ENCODE measurements at regions not wholly inside any gene's neighbourhood (a gene's known extent, or its start where the extent isn't known, plus 50 kb on each side); places are given as distances from the start of the nearest gene placed in this dataset.

DNA sequence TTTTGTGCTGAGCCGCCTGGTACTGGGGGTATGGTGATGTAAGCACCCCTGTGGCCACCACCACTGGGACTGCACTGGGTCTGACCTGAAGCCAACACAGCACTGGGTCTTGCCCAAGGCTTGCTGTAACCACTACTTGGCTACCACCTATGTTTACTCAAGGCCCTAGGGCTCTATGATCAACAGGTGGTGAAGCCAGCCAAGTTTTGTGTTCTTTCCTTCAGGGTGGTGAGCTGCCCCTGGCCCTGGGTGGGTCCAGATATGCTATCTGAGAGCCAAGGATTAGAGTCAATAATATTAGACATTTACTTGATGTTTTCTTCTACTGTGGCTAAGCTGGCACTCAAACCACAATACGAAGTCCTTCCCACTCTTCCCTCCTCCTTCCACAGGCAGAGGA, 55.1 kb upstream of the PAGE4 start:
- DNase-seq (ENCODE audit: low read depth), result no peak
- no peak overlapping the region for H3K4me3 ChIP-seq (ENCODE audit: control insufficient read depth, low read depth, low read length)

DNA sequence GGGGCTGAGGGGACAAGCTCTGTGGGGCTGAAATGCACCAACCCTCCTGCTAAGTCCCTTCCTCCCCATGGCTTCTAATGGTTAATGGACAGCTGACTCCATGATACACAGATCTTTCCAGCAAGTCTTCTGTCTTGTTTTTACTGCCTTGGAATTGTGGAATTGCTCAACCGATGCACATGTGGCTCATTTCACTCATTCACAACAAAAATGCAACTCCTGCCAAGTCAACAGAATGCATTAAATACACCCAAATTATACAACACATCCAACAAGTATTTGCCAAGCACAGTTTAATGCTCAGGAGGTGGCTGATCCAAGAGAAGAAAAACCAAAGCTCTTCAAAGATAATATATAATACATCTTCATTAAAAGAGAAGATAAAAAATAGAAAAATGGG, 61.9 kb upstream of the PAGE4 start:
- TF ChIP-seq CTCF (IDR thresholded peaks at IDR 0.05; ENCODE audit: control insufficient read depth, insufficient read depth, low read depth, low read length, missing control alignments), result no peak
- DNase-seq (ENCODE audit: low read depth), result no peak
- H3K4me3 ChIP-seq (ENCODE audit: control insufficient read depth, low read depth, low read length), result no peak overlapping the region

More for the DNA sequence above, 55.1 kb upstream of the PAGE4 start:
- TF ChIP-seq CTCF (IDR thresholded peaks at IDR 0.05; ENCODE audit: control insufficient read depth, insufficient read depth, low read depth, low read length, missing control alignments), result no peak

- no peak for TF ChIP-seq CTCF (IDR thresholded peaks at IDR 0.05; ENCODE audit: control insufficient read depth, insufficient read depth, low read depth, low read length, missing control alignments)
- H3K4me3 ChIP-seq (ENCODE audit: control insufficient read depth, low read depth, low read length), result no peak overlapping the region
- no peak for DNase-seq (ENCODE audit: low read depth)
Observed at GRCh38 chrX:49762175-49762720, 66.5 kb upstream of the PAGE1 start.

DNA sequence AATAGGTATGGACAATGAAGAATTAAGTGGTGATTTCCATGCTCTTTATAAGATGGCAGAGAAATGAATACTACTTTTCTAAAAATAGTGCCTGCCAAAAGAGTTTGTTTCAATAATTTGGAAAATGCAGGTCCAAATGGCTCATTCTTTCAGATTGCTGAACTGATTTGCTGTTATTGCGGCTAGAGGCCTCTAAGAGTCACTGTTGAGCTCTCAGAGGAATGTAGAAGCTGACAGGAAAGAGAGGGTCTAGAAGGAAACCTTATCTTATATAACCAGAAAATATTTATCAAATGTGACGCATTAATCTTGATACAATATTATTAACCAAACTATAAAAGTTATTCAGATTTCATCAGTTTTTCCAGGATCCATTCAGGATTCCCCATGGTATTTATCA, 65.7 kb upstream of the PAGE1 start:
- DNase-seq (ENCODE audit: low read depth), result no peak

DNA sequence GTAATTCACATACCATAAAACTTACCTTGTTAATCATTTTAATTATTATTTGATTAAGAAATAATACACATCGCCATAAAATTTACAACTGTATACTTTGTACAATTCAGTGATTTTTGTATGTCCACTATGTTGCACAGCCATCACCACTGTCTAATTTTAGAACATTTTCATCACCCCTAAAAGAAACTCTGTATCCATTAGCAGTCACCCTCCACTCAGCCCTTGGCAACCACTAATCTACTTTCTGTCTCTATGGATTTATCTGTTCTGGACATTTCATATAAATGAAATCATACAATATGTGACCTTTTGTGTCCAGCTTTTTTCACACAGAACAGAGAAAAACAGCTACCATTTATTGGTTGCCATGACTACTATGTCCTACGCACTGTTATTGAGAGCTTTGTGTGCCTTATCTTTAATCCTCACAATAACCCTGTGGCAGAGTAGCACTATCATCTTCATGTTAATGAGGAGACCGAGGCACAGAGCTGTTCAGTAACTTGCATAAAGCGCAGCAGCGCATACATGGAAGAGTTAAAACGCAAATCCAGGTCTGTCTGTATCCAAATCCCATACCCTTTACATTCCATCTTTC, 64.6 kb upstream of the PAGE1 start:
- H3K4me3 ChIP-seq (ENCODE audit: control insufficient read depth, low read depth, low read length), result no peak overlapping the region
- DNase-seq (ENCODE audit: low read depth), result no peak
- no peak for TF ChIP-seq CTCF (IDR thresholded peaks at IDR 0.05; ENCODE audit: control insufficient read depth, insufficient read depth, low read depth, low read length, missing control alignments)

More for the DNA sequence above, 65.7 kb upstream of the PAGE1 start:
- peak; percentile 52 for TF ChIP-seq CTCF (IDR thresholded peaks at IDR 0.05; ENCODE audit: control insufficient read depth, insufficient read depth, low read depth, low read length, missing control alignments)
- no peak overlapping the region for H3K4me3 ChIP-seq (ENCODE audit: control insufficient read depth, low read depth, low read length)

DNA sequence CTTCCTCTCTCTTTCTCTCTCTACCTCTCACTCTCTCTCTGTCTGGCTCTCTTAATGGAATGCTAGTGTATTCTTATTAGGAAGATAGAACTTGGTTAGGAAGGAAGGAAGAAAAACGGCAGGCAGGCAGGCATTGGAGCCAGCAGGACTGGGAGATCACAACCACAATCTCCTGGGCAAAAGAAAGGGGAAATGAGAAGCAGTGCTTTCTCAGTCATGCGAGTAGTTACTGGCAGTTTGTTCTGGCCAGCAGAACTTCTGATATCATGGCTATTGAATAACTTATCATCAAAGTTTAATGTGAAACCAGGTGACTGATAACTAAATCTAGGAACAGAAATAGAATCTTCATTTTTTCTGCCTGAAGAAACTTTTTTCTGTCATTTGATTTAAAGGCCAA, 60.9 kb upstream of the PAGE1 start:
- DNase-seq (ENCODE audit: low read depth), result no peak
- no peak for TF ChIP-seq CTCF (IDR thresholded peaks at IDR 0.05; ENCODE audit: control insufficient read depth, insufficient read depth, low read depth, low read length, missing control alignments)

More for the DNA sequence above, 60.9 kb upstream of the PAGE1 start:
- H3K4me3 ChIP-seq (ENCODE audit: control insufficient read depth, low read depth, low read length), result no peak overlapping the region
